HG02884 (cell line): ENCODE measurements at regions not wholly inside any gene's neighbourhood (a gene's known extent, or its start where the extent isn't known, plus 50 kb on each side); places are given as distances from the start of the nearest gene placed in this dataset.
"Not testable (repeated sequence)": the region's sequence is repeated elsewhere in the genome, so short reads cannot be mapped to it uniquely, and the experiment has no call there.

Source experiments
- ATAC-seq: cut with Tn5 transposase; IDR thresholded peaks from one replicate; pipeline ENCODE4 v1.9.1; 2021; ENCODE audit warnings: mild to moderate bottlenecking, moderate library complexity; ENCODE audit not compliant: unreplicated experiment

GRCh38 chr5:122599000-122599399 lies 175.9 kb upstream of the SNX2 start:
- no peak for ATAC-seq

- no peak for ATAC-seq
These were observed 174.0 kb upstream of the SNX2 start for GRCh38 chr5:122600924-122601323.

DNA sequence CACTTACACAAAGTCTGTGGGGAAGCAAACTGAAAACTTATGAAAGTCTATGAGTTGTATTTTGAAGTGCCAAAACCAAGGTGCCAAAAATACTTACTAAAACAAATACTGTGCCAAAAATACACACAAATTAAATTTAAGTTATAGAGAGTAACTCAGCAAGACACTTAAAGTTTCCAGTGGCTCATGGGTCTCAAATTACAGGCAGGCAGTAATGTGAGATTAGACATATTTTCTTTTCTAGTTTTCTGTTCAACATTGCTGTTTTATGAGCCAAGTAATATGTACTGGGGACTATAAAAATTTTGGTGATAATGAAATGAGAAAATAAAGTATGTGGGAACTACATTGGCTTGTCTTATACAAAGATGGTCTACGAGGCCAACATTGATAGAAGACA lies 172.2 kb upstream of the SNX2 start:
- ATAC-seq: no peak

GRCh38 chr5:122605236-122605635 lies 169.6 kb upstream of the SNX2 start:
- ATAC-seq: no peak

DNA sequence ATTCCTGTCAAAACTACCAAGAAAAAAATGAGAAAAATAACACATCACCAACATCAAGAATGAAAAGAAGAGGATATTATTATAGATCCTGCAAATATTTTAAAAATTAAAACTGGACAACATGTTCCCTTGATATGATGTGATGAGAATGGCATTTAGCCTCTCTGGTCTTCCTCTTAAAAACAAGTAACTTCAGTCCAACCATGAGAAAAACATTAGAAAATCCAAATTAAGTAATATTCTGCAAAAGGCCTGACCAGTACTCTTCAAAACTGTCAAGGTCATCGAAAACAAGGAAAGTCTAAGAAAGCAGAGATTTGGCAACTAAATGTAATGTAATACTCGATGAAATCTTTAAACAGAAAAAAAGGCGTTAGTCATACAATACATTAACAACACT lies 167.1 kb upstream of the SNX2 start:
- no peak for ATAC-seq

- no peak for ATAC-seq
These were observed 166.7 kb upstream of the SNX2 start for GRCh38 chr5:122608222-122608621.

GRCh38 chr5:122611406-122611805 lies 163.5 kb upstream of the SNX2 start:
- no peak for ATAC-seq

DNA sequence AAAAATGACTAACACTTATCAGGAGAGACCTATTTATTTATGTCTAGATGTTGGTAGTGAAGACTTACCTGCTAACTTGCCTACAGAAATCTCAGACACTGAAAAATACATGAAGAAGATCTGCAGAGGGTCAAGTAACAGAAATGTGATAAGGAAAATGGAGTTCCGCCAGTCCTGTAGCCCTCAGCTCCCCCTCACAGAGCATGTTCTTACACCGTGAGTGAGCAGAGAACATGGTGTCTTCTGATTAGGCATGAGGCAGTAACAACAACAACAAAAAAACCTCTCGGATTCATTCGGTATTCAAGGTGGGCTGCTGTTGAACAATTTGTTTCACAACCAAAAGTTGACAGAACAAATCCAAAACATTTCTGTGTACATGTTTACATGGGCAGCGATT lies 162.0 kb upstream of the SNX2 start:
- ATAC-seq: no peak

DNA sequence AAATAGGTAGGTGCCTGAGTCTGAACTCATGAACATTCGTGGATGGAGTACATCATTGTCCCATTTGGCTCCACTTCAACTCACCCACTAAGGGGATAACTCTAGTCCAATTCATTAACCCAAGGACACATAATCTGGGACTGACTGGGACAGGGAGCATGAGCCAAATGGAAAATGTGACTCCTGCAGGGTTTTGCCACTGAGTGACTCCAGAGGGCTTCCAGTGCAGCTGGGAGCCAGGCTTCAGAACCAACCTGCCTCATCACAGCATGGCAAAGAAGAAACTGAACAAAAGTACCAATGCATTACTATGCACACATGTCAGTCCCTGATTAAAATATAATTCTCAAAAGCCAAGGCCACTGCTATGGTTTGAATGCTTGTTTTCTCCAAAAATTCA lies 159.7 kb upstream of the SNX2 start:
- ATAC-seq: no peak

GRCh38 chr5:122615832-122616231 lies 159.0 kb upstream of the SNX2 start:
- ATAC-seq: no peak

GRCh38 chr5:122618046-122618445 lies 156.8 kb upstream of the SNX2 start:
- ATAC-seq: not testable (repeated sequence)

DNA sequence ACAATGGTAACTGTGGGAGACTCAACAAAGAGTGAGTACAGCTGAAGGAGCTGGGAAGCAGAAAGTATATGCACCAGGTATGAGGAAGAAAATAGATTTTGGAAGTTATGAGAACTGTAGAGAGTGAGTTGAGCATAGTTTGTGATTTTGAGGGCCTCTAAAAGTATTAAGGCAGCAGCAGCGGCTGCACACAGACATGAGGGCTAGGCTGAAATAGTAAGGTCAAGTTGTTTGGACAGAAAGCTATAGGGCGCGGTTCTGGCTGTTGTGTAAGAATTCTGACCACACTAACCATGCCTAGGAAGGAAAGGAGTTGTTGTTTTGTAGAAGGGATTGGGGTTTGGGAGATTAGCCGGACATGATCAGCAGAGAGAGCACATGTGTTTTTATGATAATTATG lies 154.1 kb upstream of the SNX2 start:
- not testable (repeated sequence) for ATAC-seq

DNA sequence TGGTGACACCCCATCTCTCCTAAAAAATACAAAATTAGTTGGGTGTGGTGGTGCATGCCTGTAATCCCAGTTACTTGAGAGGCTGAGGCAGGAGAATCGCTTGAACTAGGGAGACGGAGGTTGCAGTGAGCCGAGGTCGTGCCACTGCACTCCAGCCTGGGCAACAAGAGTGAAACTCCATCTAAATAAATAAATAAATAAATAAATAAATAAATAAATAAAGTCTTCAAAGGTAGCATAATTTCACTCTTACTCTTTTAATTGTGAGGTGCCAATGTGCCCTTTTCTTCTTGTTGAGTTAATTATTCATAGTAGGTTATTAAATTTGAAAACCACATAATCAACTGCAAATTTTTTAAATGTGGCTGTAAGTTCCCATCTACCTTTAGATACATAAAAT lies 146.2 kb upstream of the SNX2 start:
- not testable (repeated sequence) for ATAC-seq

DNA sequence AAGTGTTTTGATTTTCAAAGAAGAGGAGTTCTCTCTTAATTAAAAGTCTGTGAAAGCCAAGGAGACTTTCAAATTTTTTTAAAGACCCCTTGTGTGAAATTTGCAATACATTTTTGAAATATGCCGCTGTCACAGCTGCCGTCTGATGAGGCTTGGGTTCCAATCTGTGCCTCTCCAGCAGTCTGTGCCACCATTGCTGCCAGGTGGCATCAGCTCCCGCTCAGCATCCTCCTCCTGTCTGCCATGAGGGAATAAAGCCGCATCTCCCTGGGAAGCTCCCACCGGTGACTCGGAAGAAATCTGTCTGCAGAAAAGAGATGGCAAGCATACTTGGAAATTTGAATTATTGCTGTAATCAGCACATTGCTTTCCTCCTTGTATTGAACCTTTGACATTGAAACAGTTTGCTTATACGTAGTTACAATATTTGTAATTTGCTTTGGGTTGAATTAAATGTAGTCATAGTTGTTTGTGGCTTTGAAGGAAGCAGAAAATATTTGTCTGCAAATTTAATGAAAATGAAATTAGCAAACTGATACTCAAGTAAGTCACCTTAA lies 145.7 kb upstream of the SNX2 start:
- no peak for ATAC-seq

DNA sequence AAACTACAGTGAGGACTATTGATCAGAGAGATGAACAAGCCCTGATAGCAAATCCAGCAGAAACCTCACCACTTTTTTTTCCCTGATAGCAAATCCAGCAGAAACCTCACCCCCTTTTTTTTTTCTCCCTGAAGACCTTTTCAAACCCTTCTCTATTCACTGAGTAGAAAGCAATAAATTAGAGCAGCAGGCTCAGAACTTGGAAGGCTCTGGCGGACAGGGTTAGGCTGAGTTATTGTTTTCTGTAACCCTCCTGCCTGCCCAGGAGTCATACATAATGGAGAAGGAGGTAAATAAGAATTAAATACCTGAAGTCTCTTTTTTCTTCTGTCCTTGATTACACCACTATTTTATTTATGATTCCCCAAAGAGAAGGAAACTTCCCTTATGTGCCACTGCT lies 136.3 kb upstream of the SNX2 start:
- no peak for ATAC-seq

DNA sequence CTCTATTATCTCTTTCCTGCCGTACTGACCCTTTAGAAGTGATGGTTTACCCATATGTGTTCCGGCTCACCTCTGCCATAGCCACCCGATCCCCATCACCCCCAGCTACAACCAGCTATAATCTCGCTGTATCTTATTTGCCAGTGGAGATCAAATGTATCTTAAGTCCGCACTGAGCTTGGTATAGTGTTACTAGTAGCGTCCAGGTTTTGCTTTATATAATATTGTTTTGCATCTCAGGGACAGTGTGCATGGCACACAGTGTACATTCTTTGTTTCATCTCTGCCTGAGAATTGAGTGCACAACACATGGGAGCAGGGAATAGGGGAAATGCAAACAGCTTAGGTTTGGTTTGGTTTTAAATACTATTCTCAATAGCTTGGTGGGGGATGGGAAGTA lies 135.8 kb upstream of the SNX2 start:
- no peak for ATAC-seq

DNA sequence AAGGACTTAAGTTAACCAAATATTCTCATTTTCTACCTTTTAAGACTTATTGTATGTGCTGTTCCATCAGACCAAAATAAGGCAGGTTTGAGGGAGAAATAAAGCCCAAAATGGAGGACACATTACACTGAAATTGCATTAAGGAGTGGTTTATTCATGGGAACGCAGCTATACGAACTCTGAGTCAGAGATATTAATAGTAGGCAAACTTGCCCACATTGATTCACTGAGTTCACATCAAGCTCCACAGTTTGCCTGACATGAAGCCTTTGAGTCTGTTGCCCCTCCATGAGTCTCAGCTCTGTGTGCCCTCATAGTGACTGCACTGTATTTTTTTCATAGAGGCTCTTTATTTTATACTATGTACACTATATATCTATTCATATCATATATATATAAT lies 135.0 kb upstream of the SNX2 start:
- ATAC-seq: no peak

- no peak for ATAC-seq
These were observed 125.8 kb upstream of the SNX2 start for GRCh38 chr5:122649080-122649479.

DNA sequence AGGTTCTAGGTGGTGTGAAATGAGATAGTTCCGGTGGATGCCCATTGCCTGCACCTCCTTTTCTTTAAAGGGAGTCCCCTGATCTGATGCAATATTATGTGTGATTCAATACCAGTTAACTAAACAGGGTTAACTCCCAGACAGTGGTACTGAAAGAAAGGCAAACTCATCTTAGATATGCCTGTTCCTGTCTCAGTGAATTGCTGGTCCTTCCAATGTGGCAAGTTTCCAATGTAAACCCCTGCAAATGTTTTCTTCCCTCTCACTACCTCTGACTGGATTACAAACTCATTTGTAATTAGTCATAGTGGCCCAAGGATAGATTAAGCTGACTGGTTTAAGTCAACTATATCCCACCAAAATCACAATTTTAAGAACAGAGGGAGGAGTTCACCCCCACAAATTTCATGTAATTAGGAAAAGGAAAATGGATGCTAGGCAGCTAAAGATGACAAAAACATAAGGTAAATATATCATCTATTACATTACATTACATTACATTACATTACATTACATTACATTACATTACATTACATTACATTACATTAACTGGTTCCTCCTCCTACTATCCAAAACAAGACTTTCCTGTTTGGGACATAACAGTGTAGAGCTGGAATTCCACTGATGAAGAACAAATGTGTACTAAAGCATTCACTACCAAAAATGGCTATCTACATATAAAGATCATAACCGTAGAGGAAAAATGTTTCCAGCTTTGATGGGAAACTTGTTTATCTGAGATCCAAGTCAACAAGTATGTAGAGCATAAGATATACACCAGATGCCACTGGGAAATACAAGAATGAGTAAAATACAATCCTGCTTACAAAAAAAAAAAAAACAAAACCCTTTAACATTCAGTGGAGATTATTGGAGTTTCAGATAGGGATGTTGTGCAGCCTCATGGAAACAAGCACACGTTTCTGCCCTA lies 121.5 kb upstream of the SNX2 start:
- ATAC-seq: no peak

GRCh38 chr5:122656160-122656559 lies 118.7 kb upstream of the SNX2 start:
- no peak for ATAC-seq

- no peak for ATAC-seq
These were observed 118.3 kb upstream of the SNX2 start for GRCh38 chr5:122656577-122656976.

DNA sequence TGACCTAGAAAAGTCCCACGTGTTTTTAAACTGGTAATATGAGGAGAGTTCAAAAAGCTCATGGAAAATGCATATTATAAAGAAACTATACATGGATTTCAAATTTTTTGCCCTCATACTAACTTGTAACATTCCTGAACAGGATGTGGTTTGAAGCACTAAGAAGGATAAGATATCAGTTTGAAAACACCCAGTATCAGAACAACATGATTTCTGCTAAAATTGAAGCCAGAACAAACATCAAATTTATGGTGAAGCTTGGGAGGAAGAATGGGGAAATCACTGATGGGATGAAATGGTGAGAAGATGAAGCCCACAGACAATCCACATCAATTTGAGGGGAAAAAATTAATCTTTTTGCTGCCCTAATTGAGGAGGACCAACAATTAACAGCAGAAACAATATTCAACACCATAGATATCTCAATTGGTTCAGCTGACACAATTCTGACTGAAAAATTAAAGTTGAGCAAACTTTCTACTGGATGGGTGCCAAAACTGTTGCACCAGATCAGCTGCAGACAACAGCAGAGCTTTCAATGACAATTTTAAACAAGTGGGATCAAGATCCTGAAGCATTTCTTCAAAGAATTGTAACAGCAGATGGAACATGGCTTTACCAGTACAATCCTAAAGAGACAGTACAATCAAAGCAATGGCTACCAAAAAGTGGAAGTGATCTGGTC lies 113.2 kb upstream of the SNX2 start:
- ATAC-seq: no peak
